PC-3 (cell line): ENCODE measurements at regions not wholly inside any gene's neighbourhood (a gene's known extent, or its start where the extent isn't known, plus 50 kb on each side); places are given as distances from the start of the nearest gene placed in this dataset.

Experiments
- ATAC-seq: fragments of 200-7000 bp; cut with Tn5 transposase; 2 replicates; pipeline ENCODE4 v1.9.1; 2020; ENCODE audit warnings: mild to moderate bottlenecking, moderate library complexity
- BruUV-seq: library from RNA; stranded (reverse); fragments of 400-500 nt; replicated peaks from 2 replicates; lab custom pipeline; 2021; lab: Mats Ljungman, UMichigan
- CTCF ChIA-PET: fragments of 300-600 bp; sonication (Branson Sonifier 250); formaldehyde crosslinking; loops from one replicate; lab custom pipeline; 2022; ENCODE audit warnings: antibody characterized with exemption; lab: Charles Lee
- POLR2A ChIA-PET: fragments of 300-600 bp; sonication (Branson Sonifier 250); formaldehyde crosslinking; loops from one replicate; lab custom pipeline; 2022; ENCODE audit warnings: antibody characterized with exemption; ENCODE audit not compliant: unreplicated experiment; lab: Charles Lee
- DNase-seq: peaks from one replicate; pipeline ENCODE4 v3.0.0-alpha.2; 2015
- H2AFZ ChIP-seq: fragments of 300-600 bp; sonication (generic); 2 replicates; pipeline ENCODE4 v1.6.0; 2016; ENCODE audit warnings: antibody characterized with exemption, low read length
- H3F3A ChIP-seq: fragments of 300-600 bp; sonication (generic); one replicate; pipeline ENCODE4 v1.6.0; 2017; ENCODE audit warnings: antibody characterized with exemption, low read length, control low read depth, mild to moderate bottlenecking; ENCODE audit not compliant: unreplicated experiment
- H3K27ac ChIP-seq: fragments of 300-600 bp; sonication (generic); 2 replicates; pipeline ENCODE4 v1.5.1; 2016; ENCODE audit warnings: mild to moderate bottlenecking, low read length
- H3K27me3 ChIP-seq: fragments of 300-600 bp; sonication (generic); 2 replicates; pipeline ENCODE4 v1.6.1; 2016; ENCODE audit warnings: low read length, mixed read lengths
- H3K36me3 ChIP-seq: fragments of 300-600 bp; sonication (generic); 2 replicates; pipeline ENCODE4 v1.6.1; 2016; ENCODE audit warnings: low read depth, mixed run types, low read length, mixed read lengths
- H3K4me1 ChIP-seq: fragments of 300-600 bp; sonication (generic); 2 replicates; pipeline ENCODE4 v1.5.1; 2016; ENCODE audit warnings: low read length; ENCODE audit not compliant: insufficient read depth
- H3K4me2 ChIP-seq: fragments of 300-600 bp; sonication (generic); 2 replicates; pipeline ENCODE4 v1.6.0; 2016; ENCODE audit warnings: low read length
- H3K4me3 ChIP-seq: fragments of 300-600 bp; sonication (generic); 2 replicates; pipeline ENCODE4 v1.5.1; 2016; ENCODE audit warnings: mild to moderate bottlenecking, low read length, mixed read lengths
- H3K79me2 ChIP-seq: fragments of 300-600 bp; sonication (generic); 2 replicates; pipeline ENCODE4 v1.6.1; 2017; ENCODE audit warnings: low read length, mixed read lengths
- H3K9ac ChIP-seq: fragments of 300-600 bp; sonication (generic); 2 replicates; pipeline ENCODE4 v1.6.0; 2016; ENCODE audit warnings: mild to moderate bottlenecking, low read length
- H3K9me2 ChIP-seq: fragments of 300-600 bp; sonication (generic); replicated peaks from 2 replicates; pipeline ENCODE4 v1.6.1; 2016; ENCODE audit warnings: mixed run types, low read length, mixed read lengths
- H3K9me3 ChIP-seq: fragments of 300-600 bp; sonication (generic); 2 replicates; pipeline ENCODE4 v1.6.1; 2016; ENCODE audit warnings: low read length, mixed read lengths
- H4K20me1 ChIP-seq: fragments of 300-600 bp; sonication (generic); 2 replicates; pipeline ENCODE4 v1.6.1; 2016; ENCODE audit warnings: low read length, mixed read lengths
- CTCF ChIP-seq: fragments of 300-600 bp; sonication (generic); conservative IDR thresholded peaks from 2 replicates; pipeline ENCODE4 v1.5.1; 2017; ENCODE audit warnings: antibody characterized with exemption, low read depth, mild to moderate bottlenecking, low read length
- EZH2 ChIP-seq: fragments of 300-600 bp; sonication (generic); IDR thresholded peaks from one replicate; pipeline ENCODE4 v1.6.1; 2017; ENCODE audit warnings: antibody characterized with exemption, mild to moderate bottlenecking, low read length; ENCODE audit not compliant: unreplicated experiment
- EZH2phosphoT487 ChIP-seq: fragments of 300-600 bp; sonication (generic); IDR thresholded peaks from 2 replicates; pipeline ENCODE4 v1.6.1; 2018; ENCODE audit warnings: mild to moderate bottlenecking, antibody characterized with exemption, low read length, borderline replicate concordance
- intact Hi-C: fragments of 100-400 bp; cut with micrococcal nuclease; formaldehyde crosslinking; loops from 2 replicates; pipeline ENCODE4 v1.9.0; 2023

GRCh38 chr6:105800871-105801270, 285.3 kb upstream of the PRDM1 start:
- no peaks in the 10 kb centered on the region for H3K27me3 ChIP-seq
- no peak overlapping the region for H3K4me3 ChIP-seq
- H4K20me1 ChIP-seq, result no peaks in the 10 kb centered on the region
- peaks cover 42% of the 10 kb centered on the region for H3K4me1 ChIP-seq
- CTCF ChIA-PET, result no interaction called here
- no peak for TF ChIP-seq EZH2phosphoT487
- no peak for TF ChIP-seq CTCF
- TF ChIP-seq EZH2, result no peak
- no peaks in the 10 kb centered on the region for H3K9me3 ChIP-seq
- POLR2A ChIA-PET, result no interaction called here
- ATAC-seq (no peak), DNase-seq (no peak)
- no peak overlapping the region for H3K4me2 ChIP-seq
- no peak overlapping the region for H3K9ac ChIP-seq
- H3K9me2 ChIP-seq, result no peaks in the 10 kb centered on the region
- H3K27ac ChIP-seq, result no peak overlapping the region
- no peaks in the 10 kb centered on the region for H3K79me2 ChIP-seq
- H3F3A ChIP-seq, result peaks cover 4% of the 10 kb centered on the region
- H2AFZ ChIP-seq, result no peak overlapping the region
- intact Hi-C loops, result no loop called here
- no peaks in the 10 kb centered on the region for H3K36me3 ChIP-seq
- BruUV-seq, result no TSS peak

- ChIA-PET POLR2A (no interaction called here), CTCF (no interaction called here)
- H3K4me2 ChIP-seq, result no peak overlapping the region
- peaks cover 42% of the 10 kb centered on the region for H3K4me1 ChIP-seq
- no peaks in the 10 kb centered on the region for H3K9me2 ChIP-seq
- no peak for TF ChIP-seq CTCF
- no peak for TF ChIP-seq EZH2phosphoT487
- no peak for TF ChIP-seq EZH2
- no peak for ATAC-seq
- no peaks in the 10 kb centered on the region for H4K20me1 ChIP-seq
- H2AFZ ChIP-seq, result no peak overlapping the region
- BruUV-seq, result no TSS peak
- no peak overlapping the region for H3K9ac ChIP-seq
- intact Hi-C loops, result no loop called here
- peaks cover 4% of the 10 kb centered on the region for H3F3A ChIP-seq
- no peak for DNase-seq
- no peaks in the 10 kb centered on the region for H3K79me2 ChIP-seq
- H3K4me3 ChIP-seq, result no peak overlapping the region
- no peaks in the 10 kb centered on the region for H3K27me3 ChIP-seq
- H3K9me3 ChIP-seq, result no peaks in the 10 kb centered on the region
- H3K27ac ChIP-seq, result no peak overlapping the region
- H3K36me3 ChIP-seq, result no peaks in the 10 kb centered on the region
Measured at GRCh38 chr6:105800398-105800797, 285.7 kb upstream of the PRDM1 start.

GRCh38 chr6:105799056-105799455, 287.1 kb upstream of the PRDM1 start:
- H4K20me1 ChIP-seq, result no peaks in the 10 kb centered on the region
- TF ChIP-seq EZH2, result no peak
- H3K9me2 ChIP-seq, result no peaks in the 10 kb centered on the region
- no peak overlapping the region for H3K9ac ChIP-seq
- H3K27me3 ChIP-seq, result no peaks in the 10 kb centered on the region
- no peak overlapping the region for H2AFZ ChIP-seq
- H3K9me3 ChIP-seq, result no peaks in the 10 kb centered on the region
- H3K27ac ChIP-seq, result no peak overlapping the region
- no peaks in the 10 kb centered on the region for H3K36me3 ChIP-seq
- CTCF ChIA-PET, result no interaction called here
- intact Hi-C loops, result no loop called here
- no peak overlapping the region for H3K4me3 ChIP-seq
- H3K4me1 ChIP-seq, result peaks cover 41% of the 10 kb centered on the region
- no peaks in the 10 kb centered on the region for H3K79me2 ChIP-seq
- H3F3A ChIP-seq, result no peaks in the 10 kb centered on the region
- no TSS peak for BruUV-seq
- POLR2A ChIA-PET, result no interaction called here
- H3K4me2 ChIP-seq, result no peak overlapping the region
- DNase-seq (no peak), ATAC-seq (no peak)
